Left ventricle myocardium inferior (tissue), 1 donor: ENCODE measurements at regions not wholly inside any gene's neighbourhood (a gene's known extent, or its start where the extent isn't known, plus 50 kb on each side); places are given as distances from the start of the nearest gene placed in this dataset.

Source experiments
- DNase-seq: peaks from one replicate; pipeline ENCODE4 v3.0.0-alpha.2; 2020
- H3K27ac ChIP-seq: fragments of 200-600 bp; replicated peaks from 2 replicates; pipeline ENCODE4 v1.8.0; 2021
- H3K27me3 ChIP-seq: fragments of 200-600 bp; 2 replicates; pipeline ENCODE4 v1.8.0; 2021; ENCODE audit warnings: low read depth
- H3K36me3 ChIP-seq: fragments of 200-600 bp; 2 replicates; pipeline ENCODE4 v1.8.0; 2021
- H3K4me1 ChIP-seq: fragments of 200-600 bp; 2 replicates; pipeline ENCODE4 v1.8.0; 2021
- H3K4me3 ChIP-seq: fragments of 200-600 bp; 2 replicates; pipeline ENCODE4 v1.8.0; 2021; ENCODE audit warnings: mild to moderate bottlenecking, moderate library complexity
- H3K9me3 ChIP-seq: fragments of 200-600 bp; replicated peaks from 2 replicates; pipeline ENCODE4 v1.8.0; 2021
- CTCF ChIP-seq: fragments of 200-600 bp; IDR thresholded peaks from 2 replicates; pipeline ENCODE4 v1.8.0; 2021; ENCODE audit warnings: antibody characterized with exemption, mild to moderate bottlenecking, borderline replicate concordance
- intact Hi-C: fragments of 100-400 bp; cut with micrococcal nuclease; formaldehyde crosslinking; loops from one replicate; pipeline ENCODE4 v1.11.0; 2022
- donor health status: DM: no; HTN: yes; CAD: no; lungs with severe emphysema.

DNA sequence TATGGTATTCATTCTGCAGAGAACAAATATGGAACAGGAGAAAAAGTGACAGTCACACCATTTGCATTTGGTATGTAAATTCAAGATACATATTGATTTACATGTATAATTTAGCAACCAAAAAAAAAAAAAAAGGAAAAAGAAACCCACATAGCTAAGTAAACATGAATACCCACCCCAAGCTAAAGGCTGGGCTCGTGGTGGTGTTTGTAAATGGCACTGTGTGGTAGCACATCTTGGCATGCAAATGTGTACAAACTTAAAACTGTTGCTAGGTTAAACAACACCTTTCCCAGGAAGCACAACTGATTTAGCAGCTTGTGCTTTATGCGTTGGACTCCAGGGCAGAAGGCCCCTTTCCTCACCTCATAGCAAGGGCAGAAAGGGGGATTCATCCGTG lies 481.1 kb upstream of the CELF4 start:
- H3K36me3 ChIP-seq: no peaks in the 10 kb centered on the region
- no peaks in the 10 kb centered on the region for H3K27me3 ChIP-seq
- TF ChIP-seq CTCF: no peak
- no peak for DNase-seq
- H3K9me3 ChIP-seq: peaks cover 10% of the 10 kb centered on the region
- no peak overlapping the region for H3K27ac ChIP-seq
- intact Hi-C loops: no loop called here
- H3K4me3 ChIP-seq: no peak overlapping the region
- no peaks in the 10 kb centered on the region for H3K4me1 ChIP-seq

DNA sequence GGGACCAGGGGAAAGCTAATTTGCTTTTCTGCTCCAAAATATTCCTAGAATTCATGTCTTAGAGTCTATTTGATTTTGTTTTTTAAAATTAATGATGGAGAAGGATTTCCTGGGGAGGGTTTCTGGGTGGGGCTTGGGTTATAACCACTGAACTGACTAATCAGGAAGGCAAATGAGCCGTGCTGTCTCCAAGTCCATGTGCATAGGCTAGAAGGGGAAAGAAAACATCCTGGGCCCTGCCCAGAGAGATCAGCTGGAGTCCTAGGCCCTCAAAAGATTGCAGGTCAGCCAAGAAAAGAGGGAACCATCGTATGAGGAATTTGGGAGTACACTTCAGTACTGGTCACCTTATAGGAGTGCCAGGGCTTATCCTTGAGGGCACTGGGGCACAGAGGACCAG lies 480.2 kb upstream of the CELF4 start:
- Histone ChIP-seq H3K4me3 (no peak overlapping the region), H3K4me1 (no peaks in the 10 kb centered on the region), H3K27ac (no peak overlapping the region), H3K9me3 (peaks cover 2% of the 10 kb centered on the region), H3K36me3 (no peaks in the 10 kb centered on the region), H3K27me3 (peaks cover 3% of the 10 kb centered on the region)
- intact Hi-C loops: no loop called here
- DNase-seq: no peak
- TF ChIP-seq CTCF: no peak

GRCh38 chr18:38042211-38042890 lies 476.8 kb upstream of the CELF4 start:
- no peak for DNase-seq
- no peak for TF ChIP-seq CTCF
- Histone ChIP-seq H3K9me3 (no peaks in the 10 kb centered on the region), H3K27ac (no peak overlapping the region), H3K4me3 (no peak overlapping the region), H3K4me1 (no peaks in the 10 kb centered on the region), H3K36me3 (no peaks in the 10 kb centered on the region), H3K27me3 (peaks cover 16% of the 10 kb centered on the region)
- intact Hi-C loops: no loop called here

DNA sequence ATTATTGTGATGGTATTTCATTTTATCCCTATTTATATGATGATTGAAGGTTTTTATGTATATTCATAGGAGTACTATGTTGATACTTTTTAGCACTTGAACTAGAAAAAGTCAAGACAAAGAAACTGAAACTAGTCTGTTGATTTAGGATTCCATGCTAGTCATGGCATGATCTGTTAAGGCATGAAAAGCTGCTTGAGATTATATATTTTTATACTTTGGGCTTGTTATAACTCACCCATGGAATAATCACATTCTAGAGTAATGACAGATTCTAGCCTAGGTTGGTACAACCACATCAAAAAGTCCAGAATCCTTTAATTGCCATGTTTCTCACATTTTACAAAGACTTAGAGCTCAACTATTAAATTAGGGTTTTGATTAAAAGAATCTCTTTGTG lies 472.6 kb upstream of the CELF4 start:
- no peaks in the 10 kb centered on the region for H3K36me3 ChIP-seq
- intact Hi-C loops: loop anchor here (10.0 kb wide), 2 partner anchors 57 to 73 kb away; no protein-coding TSS in a partner anchor
- no peaks in the 10 kb centered on the region for H3K9me3 ChIP-seq
- peaks cover 16% of the 10 kb centered on the region for H3K27me3 ChIP-seq
- no peak for DNase-seq
- no peak for TF ChIP-seq CTCF
- H3K4me1 ChIP-seq: no peaks in the 10 kb centered on the region
- H3K27ac ChIP-seq: no peak overlapping the region
- no peak overlapping the region for H3K4me3 ChIP-seq

GRCh38 chr18:38035193-38035592 lies 469.6 kb upstream of the CELF4 start:
- TF ChIP-seq CTCF: no peak
- H3K36me3 ChIP-seq: no peaks in the 10 kb centered on the region
- intact Hi-C loops: loop anchor here (10.0 kb wide), 2 partner anchors 60 to 70 kb away; no protein-coding TSS in a partner anchor

More at GRCh38 chr18:38035193-38035592, 469.6 kb upstream of the CELF4 start:
- Histone ChIP-seq H3K27ac (no peak overlapping the region), H3K4me3 (no peak overlapping the region), H3K9me3 (no peaks in the 10 kb centered on the region), H3K27me3 (peaks cover 12% of the 10 kb centered on the region), H3K4me1 (no peaks in the 10 kb centered on the region)
- no peak for DNase-seq
